HG03097 (cell line): ENCODE measurements at regions not wholly inside any gene's neighbourhood (a gene's known extent, or its start where the extent isn't known, plus 50 kb on each side); places are given as distances from the start of the nearest gene placed in this dataset.

Source experiments
- ATAC-seq: cut with Tn5 transposase; IDR thresholded peaks from one replicate; pipeline ENCODE4 v1.9.1; 2021; ENCODE audit not compliant: unreplicated experiment, low FRiP score

GRCh38 chr6:40313582-40313981, 273.6 kb downstream of the LRFN2 start:
- no peak for ATAC-seq

DNA sequence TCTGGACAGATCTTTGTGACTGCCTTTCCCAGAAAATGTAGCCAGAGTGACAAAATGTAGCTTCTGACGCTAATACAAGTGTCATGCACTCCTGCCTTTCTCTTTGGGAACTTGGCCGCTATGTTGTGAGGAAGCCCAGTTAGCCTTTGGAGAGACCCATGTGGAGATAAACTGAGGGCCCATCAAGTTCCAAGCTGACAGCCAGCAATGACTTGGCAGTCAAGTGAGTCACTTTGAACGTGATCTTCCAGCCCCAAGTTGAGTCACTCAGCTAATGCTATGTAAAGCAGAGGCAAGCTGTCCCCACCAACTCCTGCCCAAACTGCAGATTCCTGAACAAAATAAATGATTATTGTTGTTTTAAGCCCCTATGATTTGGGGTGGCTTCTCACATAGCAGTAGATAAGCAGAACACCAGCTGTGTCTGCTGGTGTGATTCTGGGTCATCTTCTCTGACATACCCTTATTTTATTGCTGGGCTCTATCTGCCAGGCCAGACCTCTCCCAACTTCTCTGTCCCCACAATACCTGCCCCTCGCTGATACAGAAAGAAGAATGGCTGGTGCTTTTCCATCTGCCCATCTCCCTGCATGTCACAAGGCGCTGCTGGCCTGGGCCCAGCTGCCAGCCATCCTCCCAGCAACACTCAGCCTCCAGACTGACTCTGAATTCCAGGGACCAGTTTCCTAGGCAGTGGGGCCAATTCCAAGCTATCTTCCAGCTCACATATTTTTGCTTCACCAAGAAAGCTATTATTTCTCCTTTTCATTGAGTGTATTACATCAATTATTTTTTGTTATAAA, 274.8 kb downstream of the LRFN2 start:
- ATAC-seq, result no peak

- no peak for ATAC-seq
Measured at GRCh38 chr6:40308533-40309306, 278.4 kb downstream of the LRFN2 start.

DNA sequence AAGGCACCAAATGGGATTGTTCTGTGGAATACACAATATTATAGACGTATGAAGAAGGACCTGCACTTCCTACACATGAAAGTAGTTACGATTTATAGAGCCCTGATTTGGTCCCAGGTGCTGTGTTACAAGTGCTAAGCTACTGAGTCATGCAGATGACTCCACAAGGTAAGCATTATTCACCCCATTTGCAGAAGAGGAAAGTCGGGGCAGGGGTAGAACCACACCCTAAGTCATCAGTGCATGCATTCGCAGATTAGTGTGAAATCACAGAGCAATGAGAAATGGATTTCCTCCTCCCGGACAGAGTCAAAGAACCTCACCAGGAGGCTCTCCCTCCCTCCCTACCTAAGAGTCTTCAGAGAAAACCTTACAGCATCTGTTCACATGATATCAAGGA, 279.5 kb downstream of the LRFN2 start:
- no peak for ATAC-seq

GRCh38 chr6:40302856-40303454, 284.2 kb downstream of the LRFN2 start:
- no peak for ATAC-seq

GRCh38 chr6:40299681-40300080, 287.5 kb downstream of the LRFN2 start:
- ATAC-seq, result no peak

- ATAC-seq, result no peak
Measured at GRCh38 chr6:40298207-40298606, 289.0 kb downstream of the LRFN2 start.

- ATAC-seq, result no peak
Measured at GRCh38 chr6:40295251-40295950, 291.8 kb downstream of the LRFN2 start.

GRCh38 chr6:40293460-40294185, 293.5 kb downstream of the LRFN2 start:
- ATAC-seq, result no peak

DNA sequence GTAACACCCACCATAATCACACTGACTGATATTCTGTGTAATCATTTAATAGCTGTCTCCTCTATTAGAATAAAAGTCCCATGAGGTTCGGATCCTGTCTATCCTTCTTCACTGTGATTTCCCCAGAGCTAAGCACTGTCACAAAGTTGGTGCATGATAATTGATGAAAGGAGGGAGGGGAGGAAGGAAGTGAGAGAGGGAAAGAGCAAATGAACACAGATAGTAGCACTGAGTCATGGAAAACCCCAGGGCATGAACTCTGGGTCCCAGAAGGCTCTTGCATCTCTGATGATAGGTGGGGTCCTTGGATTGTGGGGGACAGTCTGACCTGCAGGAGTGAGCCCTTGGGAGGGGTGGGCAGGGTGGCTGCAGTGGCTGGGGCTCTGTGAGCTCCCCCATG, 294.1 kb downstream of the LRFN2 start:
- ATAC-seq, result no peak

GRCh38 chr6:40290816-40291215, 296.3 kb downstream of the LRFN2 start:
- ATAC-seq, result no peak

- ATAC-seq, result no peak
Measured at GRCh38 chr6:40288919-40289318, 298.2 kb downstream of the LRFN2 start.

GRCh38 chr6:40287296-40287850, 299.8 kb downstream of the LRFN2 start:
- ATAC-seq, result no peak

- ATAC-seq, result no peak
Measured at GRCh38 chr6:40286721-40287120, 300.4 kb downstream of the LRFN2 start.

DNA sequence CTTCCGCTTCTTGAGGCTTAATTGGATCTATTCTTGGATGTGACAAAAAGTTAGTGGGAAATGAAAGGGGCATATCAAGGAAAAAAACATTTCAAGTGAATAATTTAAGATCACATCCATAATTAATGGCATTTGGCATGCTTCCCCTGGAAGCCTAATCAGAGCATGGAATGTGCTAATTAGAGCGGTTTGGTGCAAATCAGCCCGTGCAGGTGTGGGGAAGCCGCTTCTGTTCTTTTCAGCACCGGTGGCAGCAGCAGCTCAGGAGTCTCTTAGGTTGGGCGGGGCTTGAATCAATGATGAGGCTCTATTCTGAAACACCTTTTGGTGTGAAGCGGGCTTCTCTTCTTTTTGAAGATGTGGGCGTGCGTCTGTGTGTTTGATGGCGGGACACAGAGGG, 301.2 kb downstream of the LRFN2 start:
- ATAC-seq, result no peak

GRCh38 chr6:40285535-40285934, 301.6 kb downstream of the LRFN2 start:
- no peak for ATAC-seq

- ATAC-seq, result no peak
Measured at GRCh38 chr6:40282986-40283385, 304.2 kb downstream of the LRFN2 start.

GRCh38 chr6:40281402-40281801, 305.8 kb downstream of the LRFN2 start:
- no peak for ATAC-seq

DNA sequence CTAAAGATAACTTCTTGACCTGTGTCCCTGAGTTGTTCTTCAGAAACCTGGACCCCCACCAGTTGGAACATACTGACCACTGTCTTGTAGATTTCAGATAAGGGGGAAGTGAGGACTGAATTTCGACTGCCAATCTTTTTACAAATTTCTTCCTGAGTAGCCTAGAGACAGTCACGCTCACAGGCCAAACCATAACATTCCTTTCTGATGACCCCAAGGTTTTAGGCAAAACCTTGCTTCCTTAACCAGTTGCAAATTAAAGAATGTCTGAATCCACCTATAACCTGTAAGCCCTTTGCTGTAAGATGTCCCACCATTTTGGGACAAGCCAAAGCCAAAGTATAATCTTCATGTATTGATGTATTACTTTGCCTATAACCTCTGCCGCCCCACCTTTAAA, 306.9 kb downstream of the LRFN2 start:
- no peak for ATAC-seq

- ATAC-seq, result no peak
Measured at GRCh38 chr6:40276141-40276540, 311.0 kb downstream of the LRFN2 start.
